GM12873 (cell line): ENCODE measurements at regions not wholly inside any gene's neighbourhood (a gene's known extent, or its start where the extent isn't known, plus 50 kb on each side); places are given as distances from the start of the nearest gene placed in this dataset.

Experiments
- CTCF ChIP-seq: IDR thresholded peaks from 2 replicates; pipeline ENCODE4 v1.5.1; 2012; ENCODE audit warnings: low read depth, mild to moderate bottlenecking, moderate library complexity, low read length, control low read depth; ENCODE audit not compliant: insufficient read depth; ENCODE audit errors: missing control alignments

GRCh38 chr15:45891766-45892165 lies 256.9 kb downstream of the SQOR start:
- no peak for TF ChIP-seq CTCF

DNA sequence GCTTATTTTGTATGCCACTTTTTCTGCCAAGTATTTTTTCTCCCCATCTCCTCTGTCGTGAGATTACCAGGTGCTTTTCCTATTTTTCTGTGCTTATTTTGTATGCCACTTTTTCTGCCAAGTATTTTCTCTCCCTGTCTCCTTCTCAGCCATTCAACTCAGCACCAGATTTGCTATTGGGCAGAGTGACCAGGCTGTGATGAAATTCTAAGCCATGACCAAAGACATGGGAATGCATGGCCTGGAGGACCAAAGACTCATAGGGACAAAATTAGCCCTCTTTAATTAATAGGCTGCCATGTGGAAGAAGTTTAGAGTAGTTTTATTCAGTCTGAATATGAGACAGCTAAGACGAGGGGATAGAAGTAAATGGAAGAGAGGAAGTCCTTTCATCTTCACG lies 257.4 kb downstream of the SQOR start:
- TF ChIP-seq CTCF: no peak

DNA sequence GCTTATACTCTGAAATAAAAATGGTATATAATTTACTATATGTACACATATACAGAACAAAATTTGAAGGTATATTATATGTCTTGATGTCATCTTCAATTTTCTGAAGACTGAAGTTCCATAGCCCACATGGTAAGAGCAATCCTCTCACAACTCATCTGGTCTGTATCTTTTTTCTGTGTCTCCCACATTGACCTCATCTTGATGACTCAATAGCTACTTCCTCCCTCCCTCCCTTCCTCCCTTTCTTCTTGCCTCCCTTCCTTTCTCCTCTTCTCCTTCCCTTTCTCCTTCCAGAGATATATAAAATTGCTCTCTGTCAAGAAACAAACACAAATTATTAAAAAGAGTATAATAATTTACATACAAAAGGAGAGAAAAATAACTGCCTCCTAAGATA lies 268.5 kb downstream of the SQOR start:
- no peak for TF ChIP-seq CTCF

DNA sequence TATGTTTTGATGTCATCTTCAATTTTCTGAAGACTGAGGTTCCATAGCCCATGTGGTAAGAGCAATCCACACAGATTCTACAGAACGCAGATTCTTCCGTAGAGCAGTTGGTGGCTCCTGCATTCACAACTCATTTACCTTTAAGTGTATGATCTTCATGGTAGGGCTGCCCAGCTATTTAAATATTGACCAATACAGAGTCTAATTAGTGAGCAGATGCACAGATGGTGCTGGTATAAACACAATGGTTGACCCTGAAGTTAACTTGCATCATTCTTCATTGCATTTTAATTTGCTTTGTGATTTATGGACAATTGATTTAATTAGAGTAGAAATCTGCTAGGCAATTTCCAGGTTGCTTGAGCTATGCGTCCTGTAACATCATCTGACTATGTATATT lies 269.2 kb downstream of the SQOR start:
- TF ChIP-seq CTCF: no peak

DNA sequence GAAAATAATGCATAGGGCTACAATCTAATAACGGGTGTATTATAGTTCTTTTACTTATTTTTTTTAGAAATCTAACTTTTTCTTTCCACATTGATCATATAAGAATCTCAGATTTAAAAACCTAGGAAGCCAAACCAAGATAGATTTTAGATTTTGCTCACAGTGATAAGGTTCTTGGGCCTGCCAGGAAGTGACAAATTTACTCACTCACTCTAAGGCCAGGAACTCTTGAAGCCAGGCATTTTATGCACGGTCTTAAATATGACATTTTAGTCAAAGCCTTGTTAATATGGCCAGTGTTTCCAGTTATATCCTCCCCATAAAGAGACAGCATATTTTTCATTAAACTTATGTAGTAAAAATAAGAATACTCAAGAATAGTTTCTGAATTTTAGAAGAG lies 271.4 kb downstream of the SQOR start:
- TF ChIP-seq CTCF: no peak

GRCh38 chr15:45910671-45911070 lies 275.8 kb downstream of the SQOR start:
- TF ChIP-seq CTCF: no peak

DNA sequence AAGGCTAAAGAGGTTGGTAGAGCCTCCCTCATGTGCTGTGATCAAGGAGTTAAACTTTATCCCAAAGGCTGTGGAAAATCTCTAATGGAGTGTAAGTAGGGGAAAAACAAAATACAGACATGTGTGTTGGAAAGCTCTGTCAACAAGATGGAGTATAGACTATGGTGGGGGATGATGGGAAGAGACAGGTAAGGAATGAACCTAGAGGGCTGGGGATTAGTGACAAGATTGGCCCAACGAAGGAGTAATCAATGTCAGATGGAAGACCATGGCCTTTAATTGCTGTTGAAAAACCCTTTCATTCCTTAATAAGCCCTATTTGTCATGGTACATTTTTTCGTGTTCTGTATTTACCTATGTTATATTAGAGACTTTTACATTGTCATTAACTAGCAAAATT lies 278.6 kb downstream of the SQOR start:
- no peak for TF ChIP-seq CTCF

GRCh38 chr15:45914425-45914824 lies 279.6 kb downstream of the SQOR start:
- no peak for TF ChIP-seq CTCF
